C4-2B (cell line): ENCODE measurements at regions not wholly inside any gene's neighbourhood (a gene's known extent, or its start where the extent isn't known, plus 50 kb on each side); places are given as distances from the start of the nearest gene placed in this dataset.

Source experiments
- CTCF ChIP-seq: fragments of 450-650 bp; conservative IDR thresholded peaks from 2 replicates; pipeline ENCODE4 v1.5.1; 2017; ENCODE audit warnings: mild to moderate bottlenecking
- ZFX ChIP-seq: fragments of 450-650 bp; IDR thresholded peaks from 2 replicates; pipeline ENCODE4 v1.6.1; 2017

- TF ChIP-seq CTCF (no peak), ZFX (no peak)
These were observed 137.0 kb upstream of the TENT5A start for GRCh38 chr6:81889377-81890053.
